Type B pancreatic cell (in vitro differentiated cells): ENCODE measurements at regions not wholly inside any gene's neighbourhood (a gene's known extent, or its start where the extent isn't known, plus 50 kb on each side); places are given as distances from the start of the nearest gene placed in this dataset.

Source experiments
- DNase-seq: peaks from one replicate; pipeline ENCODE4 v3.0.0; 2021; ENCODE audit warnings: mixed read lengths; ENCODE audit not compliant: unreplicated experiment; ENCODE audit errors: extremely low spot score
- H3K27ac Mint-ChIP-seq: 2 replicates; pipeline ENCODE4 v1.8.0; 2021; ENCODE audit warnings: mild to moderate bottlenecking, mixed read lengths
- H3K27me3 Mint-ChIP-seq: 2 replicates; pipeline ENCODE4 v1.8.0; 2021; ENCODE audit warnings: mixed read lengths
- H3K36me3 Mint-ChIP-seq: 2 replicates; pipeline ENCODE4 v1.8.0; 2021; ENCODE audit warnings: mixed read lengths
- H3K4me1 Mint-ChIP-seq: one replicate; pipeline ENCODE4 v1.8.0; 2021; ENCODE audit warnings: mixed read lengths; ENCODE audit not compliant: unreplicated experiment
- H3K4me3 Mint-ChIP-seq: 2 replicates; pipeline ENCODE4 v1.8.0; 2021; ENCODE audit warnings: mild to moderate bottlenecking, mixed read lengths
- H3K9me3 Mint-ChIP-seq: 2 replicates; pipeline ENCODE4 v1.8.0; 2021; ENCODE audit warnings: mixed read lengths
- CTCF ChIP-seq: fragments of 200-600 bp; sonication (generic); conservative IDR thresholded peaks from 2 replicates; pipeline ENCODE4 v1.5.0; 2021; ENCODE audit warnings: antibody characterized with exemption, mild to moderate bottlenecking

GRCh38 chr18:60894254-60894945, 438.8 kb upstream of the CDH20 start:
- Mint-ChIP-seq H3K4me1 (no peaks in the 10 kb centered on the region), H3K27me3 (no peaks in the 10 kb centered on the region), H3K4me3 (no peak overlapping the region), H3K27ac (peak overlapping the region; percentile 92), H3K36me3 (no peaks in the 10 kb centered on the region), H3K9me3 (peaks cover 5% of the 10 kb centered on the region)
- TF ChIP-seq CTCF: no peak
- DNase-seq: no peak

- no peak for DNase-seq
- no peak for TF ChIP-seq CTCF
- H3K9me3 Mint-ChIP-seq: peaks cover 5% of the 10 kb centered on the region
Observed at GRCh38 chr18:60895181-60895580, 438.0 kb upstream of the CDH20 start.

GRCh38 chr18:60898111-60898510, 435.1 kb upstream of the CDH20 start:
- H3K36me3 Mint-ChIP-seq: no peaks in the 10 kb centered on the region
- no peak for TF ChIP-seq CTCF
- no peaks in the 10 kb centered on the region for H3K4me1 Mint-ChIP-seq
- no peak overlapping the region for H3K4me3 Mint-ChIP-seq
- no peak for DNase-seq
- peaks cover 5% of the 10 kb centered on the region for H3K9me3 Mint-ChIP-seq
- H3K27me3 Mint-ChIP-seq: no peaks in the 10 kb centered on the region
- H3K27ac Mint-ChIP-seq: no peak overlapping the region

More at GRCh38 chr18:60895181-60895580, 438.0 kb upstream of the CDH20 start:
- H3K27me3 Mint-ChIP-seq: no peaks in the 10 kb centered on the region
- H3K4me3 Mint-ChIP-seq: no peak overlapping the region
- H3K4me1 Mint-ChIP-seq: no peaks in the 10 kb centered on the region
- no peak overlapping the region for H3K27ac Mint-ChIP-seq
- H3K36me3 Mint-ChIP-seq: no peaks in the 10 kb centered on the region

- no peak for TF ChIP-seq CTCF
- H3K4me1 Mint-ChIP-seq: no peaks in the 10 kb centered on the region
- DNase-seq: no peak
- H3K36me3 Mint-ChIP-seq: no peaks in the 10 kb centered on the region
- H3K4me3 Mint-ChIP-seq: no peak overlapping the region
- no peaks in the 10 kb centered on the region for H3K27me3 Mint-ChIP-seq
- no peaks in the 10 kb centered on the region for H3K9me3 Mint-ChIP-seq
- H3K27ac Mint-ChIP-seq: no peak overlapping the region
Observed at GRCh38 chr18:60905699-60906098, 427.5 kb upstream of the CDH20 start.

GRCh38 chr18:60910534-60910933, 422.7 kb upstream of the CDH20 start:
- no peaks in the 10 kb centered on the region for H3K27me3 Mint-ChIP-seq
- no peaks in the 10 kb centered on the region for H3K9me3 Mint-ChIP-seq
- no peak overlapping the region for H3K27ac Mint-ChIP-seq
- no peaks in the 10 kb centered on the region for H3K36me3 Mint-ChIP-seq
- H3K4me1 Mint-ChIP-seq: no peaks in the 10 kb centered on the region
- no peak for DNase-seq
- H3K4me3 Mint-ChIP-seq: no peak overlapping the region
- no peak for TF ChIP-seq CTCF

- H3K9me3 Mint-ChIP-seq: no peaks in the 10 kb centered on the region
- H3K36me3 Mint-ChIP-seq: no peaks in the 10 kb centered on the region
- H3K27ac Mint-ChIP-seq: no peak overlapping the region
- TF ChIP-seq CTCF: no peak
- no peak overlapping the region for H3K4me3 Mint-ChIP-seq
- DNase-seq: no peak
- H3K27me3 Mint-ChIP-seq: no peaks in the 10 kb centered on the region
- no peaks in the 10 kb centered on the region for H3K4me1 Mint-ChIP-seq
Observed at GRCh38 chr18:60911504-60911903, 421.7 kb upstream of the CDH20 start.
